SIG-M5 treated with dmso at 0.1 percent for 504 hours (cell line): ENCODE measurements at regions not wholly inside any gene's neighbourhood (a gene's known extent, or its start where the extent isn't known, plus 50 kb on each side); places are given as distances from the start of the nearest gene placed in this dataset.

Experiments
- DNase-seq: peaks from one replicate; lab custom pipeline; 2025; ENCODE audit not compliant: unreplicated experiment; lab: John Stamatoyannopoulos, UW

DNA sequence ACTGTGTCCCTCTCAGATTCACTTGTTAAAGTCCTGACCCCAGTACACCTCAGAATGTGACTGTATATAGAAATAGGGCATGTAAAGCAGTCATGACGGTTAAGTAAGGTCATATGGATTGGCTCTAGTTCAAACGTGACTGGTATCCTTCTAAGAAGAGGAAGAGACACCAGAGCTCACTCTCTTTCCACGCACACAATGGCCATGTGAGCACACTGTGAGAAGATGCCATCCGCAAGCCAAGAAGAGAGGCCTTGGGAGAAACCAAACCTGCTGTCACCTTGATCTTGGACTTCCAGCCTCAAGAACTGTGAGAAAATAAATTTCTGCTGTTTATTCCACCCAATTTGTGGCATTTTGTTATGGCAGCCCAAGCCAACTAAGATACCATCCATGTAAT lies 56.8 kb upstream of the IRF2BP2 start:
- DNase-seq = no peak

DNA sequence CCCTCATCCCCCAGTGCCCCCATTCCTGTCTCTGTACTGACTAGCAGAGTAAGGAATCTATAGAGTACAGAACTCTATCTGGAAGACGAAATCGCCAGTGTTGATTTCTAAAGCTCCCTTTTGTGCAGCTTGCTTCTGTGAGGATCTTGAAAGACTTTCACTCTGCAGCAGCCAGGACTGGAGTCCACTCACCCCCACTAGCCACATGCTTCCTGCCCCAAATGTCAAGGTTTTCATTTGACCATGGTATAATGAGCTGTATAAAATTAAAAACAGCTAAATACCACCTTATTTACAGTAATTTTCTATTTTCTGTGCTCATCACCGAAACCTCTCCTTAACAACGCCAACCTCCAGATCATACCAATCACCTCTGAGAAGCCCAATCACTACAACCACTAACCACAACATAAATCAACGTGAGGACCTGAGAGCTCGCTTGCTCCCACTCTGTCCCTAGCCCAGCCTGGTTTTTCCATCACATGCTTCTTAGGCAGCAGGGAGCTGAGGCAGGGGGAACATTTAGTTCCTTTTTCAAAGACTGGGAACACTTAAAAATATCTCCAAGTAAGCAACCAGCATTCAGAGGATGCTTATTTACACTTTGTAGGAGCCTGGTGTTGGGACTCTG lies 56.1 kb upstream of the IRF2BP2 start:
- no peak for DNase-seq

DNA sequence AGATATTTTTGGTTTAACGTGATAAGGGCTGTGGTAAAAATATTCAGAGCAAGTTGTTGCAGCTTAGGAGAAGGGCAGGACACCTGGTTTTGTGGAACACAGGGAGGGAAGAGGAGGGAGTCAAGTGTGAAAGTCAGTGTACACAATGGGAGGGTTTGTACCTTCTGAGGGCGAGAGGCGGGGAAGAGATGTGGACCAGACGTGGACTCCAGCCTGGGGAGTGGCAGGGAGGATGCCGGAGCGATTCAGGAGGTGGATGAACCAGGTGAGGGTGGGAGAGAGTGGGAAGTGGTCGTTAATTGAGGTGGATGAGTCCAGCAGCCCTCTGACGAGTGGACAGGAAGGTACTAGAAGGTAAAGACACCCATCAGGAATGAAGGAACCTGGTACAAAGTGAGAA lies 52.2 kb upstream of the IRF2BP2 start:
- no peak for DNase-seq

DNA sequence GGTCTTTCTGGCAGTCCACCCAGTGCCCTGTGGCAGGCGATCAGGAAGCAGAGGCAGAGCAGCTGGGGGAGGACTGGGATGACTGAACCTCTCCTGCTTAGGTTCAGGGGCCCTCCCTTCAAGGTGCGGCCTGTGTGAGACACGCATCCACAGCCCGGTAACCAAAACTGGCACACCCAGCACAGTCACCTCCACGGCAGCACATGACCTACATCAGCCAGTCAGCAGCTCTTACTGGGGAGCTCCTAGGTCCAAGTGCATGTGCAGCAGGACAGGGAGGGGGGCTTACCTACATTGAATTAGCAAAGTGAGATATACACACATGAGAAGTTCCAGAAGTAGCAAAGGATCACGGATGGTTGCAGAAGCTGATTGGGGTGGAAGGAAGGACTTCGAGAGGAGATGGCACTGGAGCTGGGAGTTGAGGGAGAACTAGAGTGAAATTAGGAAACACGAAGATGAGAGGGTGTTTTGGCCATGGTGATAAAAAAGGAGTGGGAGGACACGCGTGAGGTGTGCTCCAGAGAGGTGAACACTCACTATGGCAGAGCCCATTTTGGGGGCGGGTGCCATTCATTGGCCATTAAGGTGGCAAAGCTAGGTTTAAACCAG lies 51.4 kb upstream of the IRF2BP2 start:
- DNase-seq = no peak

DNA sequence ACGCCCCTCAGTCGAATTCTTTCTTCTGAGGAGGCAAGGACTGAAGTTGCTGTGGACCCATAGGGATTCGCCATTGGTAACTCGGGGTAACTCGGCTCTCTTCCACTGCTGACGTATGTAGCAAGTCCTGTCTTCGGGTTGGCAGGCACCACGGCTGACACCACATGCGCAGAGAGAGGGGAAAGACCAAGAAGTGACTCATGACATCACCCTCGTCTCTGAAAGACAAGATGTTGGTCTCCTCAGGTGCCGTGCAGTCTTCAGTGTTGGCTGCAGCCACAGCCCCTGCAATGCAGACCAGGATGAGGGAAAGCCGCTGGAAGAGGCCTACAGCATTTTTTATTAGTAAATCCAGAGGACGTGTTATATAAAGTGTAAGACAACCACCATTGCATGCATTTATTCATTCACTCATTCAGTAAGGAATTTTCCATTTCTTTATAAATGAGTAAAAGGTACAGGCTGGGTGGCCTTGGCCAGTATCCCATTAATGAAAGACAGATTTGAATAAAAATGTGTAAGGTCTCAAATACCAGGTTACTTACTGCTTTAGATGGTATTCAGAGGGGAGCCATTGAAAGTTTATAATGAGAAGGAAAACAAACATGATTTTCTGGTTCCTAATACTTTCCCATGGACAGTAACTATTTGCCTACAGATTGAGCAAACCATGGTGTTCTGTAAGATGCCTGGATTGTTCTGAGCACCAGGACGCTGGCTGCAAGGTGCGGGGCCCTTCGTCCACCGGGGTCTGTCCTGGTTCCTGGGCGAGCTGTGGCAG lies 50.7 kb upstream of the IRF2BP2 start:
- no peak for DNase-seq
